DMS 273 treated with DMSO at 0.1 percent for 48 hours (cell line): ENCODE measurements at regions not wholly inside any gene's neighbourhood (a gene's known extent, or its start where the extent isn't known, plus 50 kb on each side); places are given as distances from the start of the nearest gene placed in this dataset.

Experiments used
- DNase-seq: peaks from one replicate; lab custom pipeline; 2025; lab: John Stamatoyannopoulos, UW

DNA sequence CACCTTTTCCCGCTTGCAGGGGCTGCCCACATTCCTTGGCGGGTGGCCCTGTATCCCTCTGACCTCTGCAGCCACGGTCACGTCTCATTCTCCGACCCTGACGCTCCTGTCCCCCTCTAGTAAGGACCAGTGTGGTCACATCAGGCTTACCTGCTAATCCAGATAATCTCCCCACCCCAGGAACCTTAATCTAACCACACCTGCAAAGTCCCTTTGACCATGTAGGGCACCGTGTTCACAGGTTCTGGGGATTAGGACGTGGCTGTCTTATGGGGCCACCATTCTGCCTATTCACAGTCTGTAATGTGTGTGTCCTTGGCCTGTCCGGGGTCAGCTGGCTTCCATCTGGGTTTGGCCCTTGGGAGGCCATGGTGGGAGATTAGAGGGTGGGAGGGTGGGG is 368.9 kb downstream of the AACS start:
- no peak for DNase-seq

DNA sequence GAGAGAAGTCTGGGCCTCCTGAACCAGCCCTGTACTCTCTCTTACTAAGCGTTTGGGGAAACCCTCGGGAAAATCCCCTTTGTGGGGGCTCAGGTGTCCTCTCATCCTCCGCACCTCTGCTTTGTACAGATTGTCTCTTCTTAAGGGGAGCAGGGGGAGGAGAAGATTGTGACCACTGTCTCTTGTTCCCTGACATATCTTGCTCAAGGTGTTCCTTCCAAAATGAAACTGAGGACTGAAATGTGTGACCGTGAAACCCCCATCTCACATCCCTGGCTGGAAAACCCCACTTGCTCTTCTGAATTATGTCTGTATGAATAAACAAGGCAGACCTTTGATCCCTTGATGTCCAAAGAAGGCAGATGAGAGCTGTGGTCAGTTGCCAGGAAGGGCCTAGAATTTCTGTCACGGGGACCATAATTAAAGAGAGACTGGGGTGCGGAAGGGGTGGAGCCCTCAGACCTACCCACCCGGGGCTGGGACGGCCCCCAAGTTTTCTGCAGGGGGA is 369.8 kb downstream of the AACS start:
- no peak for DNase-seq

DNA sequence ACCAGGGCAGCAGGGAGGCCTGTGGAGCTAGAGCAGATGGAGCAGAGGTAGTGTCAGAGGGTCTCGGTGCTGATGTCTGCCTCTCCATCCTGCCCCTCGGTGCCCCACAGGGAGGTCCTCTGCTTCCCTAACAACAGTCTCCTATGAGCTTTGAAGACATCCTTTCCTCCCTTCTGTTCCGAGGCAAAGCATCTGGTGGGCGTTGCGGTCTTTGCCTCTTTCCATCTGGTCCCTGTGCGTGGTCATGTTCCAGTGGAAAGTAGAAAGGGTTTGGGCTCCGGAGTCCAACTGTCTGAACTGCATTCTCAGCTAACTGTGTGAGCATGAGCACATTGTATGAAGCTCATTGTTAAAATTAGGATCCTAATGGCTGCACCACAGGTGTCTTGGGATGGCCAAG is 370.6 kb downstream of the AACS start:
- no peak for DNase-seq

DNA sequence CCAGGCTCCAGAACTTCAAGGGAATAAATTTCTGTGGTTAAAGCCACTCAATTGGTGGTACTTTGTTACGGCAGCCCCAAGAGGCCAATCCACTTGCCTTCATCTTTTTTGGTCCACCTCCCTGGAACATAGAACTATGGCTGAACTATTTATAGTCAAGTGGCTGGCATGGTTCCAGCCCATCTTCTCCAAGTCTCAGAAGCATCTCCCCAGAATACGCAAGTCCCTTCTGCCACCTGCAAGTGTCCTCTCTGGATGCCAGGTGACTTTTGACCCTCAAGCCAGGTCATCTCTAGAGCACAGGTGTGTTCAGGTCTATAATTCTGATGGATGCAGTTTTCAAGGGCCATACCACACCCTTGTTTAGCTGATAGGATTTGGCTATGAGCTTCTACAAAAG is 371.5 kb downstream of the AACS start:
- no peak for DNase-seq

DNA sequence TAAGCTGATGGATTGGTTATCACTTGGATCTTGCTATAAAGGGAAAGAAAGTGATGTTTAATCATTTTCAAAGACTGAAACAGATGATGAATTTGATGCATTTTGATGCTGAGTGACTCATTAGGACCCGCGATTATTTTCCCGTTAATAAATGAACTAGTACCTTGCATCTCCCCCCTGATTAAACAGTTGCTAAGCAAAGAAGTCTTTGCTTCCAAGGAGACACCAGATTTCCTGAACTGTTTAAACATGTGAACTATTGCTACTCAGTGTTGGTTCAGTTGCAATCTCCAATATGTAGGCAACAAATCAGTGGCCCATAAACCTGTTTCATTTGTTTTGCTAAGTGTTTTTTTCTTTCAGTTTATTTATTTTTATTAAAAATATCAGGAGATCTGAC is 375.2 kb downstream of the AACS start:
- no peak for DNase-seq

DNA sequence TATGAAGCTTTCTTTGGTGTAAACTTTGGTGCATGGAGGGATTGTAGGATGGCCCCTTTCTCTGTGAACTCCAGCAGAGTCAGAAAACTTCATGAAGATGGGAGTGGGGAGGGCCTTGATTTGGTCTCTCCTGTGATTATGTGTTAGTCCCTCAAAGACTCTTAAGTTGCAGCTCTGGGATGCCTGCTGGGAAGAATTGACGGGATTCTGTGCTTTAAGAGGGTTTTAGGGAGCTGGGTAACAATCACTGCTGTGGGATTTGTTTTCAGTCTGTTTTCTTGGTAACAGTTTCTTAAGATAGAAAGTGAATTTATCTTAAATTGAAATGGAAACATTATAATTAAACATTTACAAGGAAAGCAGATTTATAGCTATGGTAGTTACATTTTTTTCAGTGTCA is 378.1 kb downstream of the AACS start:
- no peak for DNase-seq

DNA sequence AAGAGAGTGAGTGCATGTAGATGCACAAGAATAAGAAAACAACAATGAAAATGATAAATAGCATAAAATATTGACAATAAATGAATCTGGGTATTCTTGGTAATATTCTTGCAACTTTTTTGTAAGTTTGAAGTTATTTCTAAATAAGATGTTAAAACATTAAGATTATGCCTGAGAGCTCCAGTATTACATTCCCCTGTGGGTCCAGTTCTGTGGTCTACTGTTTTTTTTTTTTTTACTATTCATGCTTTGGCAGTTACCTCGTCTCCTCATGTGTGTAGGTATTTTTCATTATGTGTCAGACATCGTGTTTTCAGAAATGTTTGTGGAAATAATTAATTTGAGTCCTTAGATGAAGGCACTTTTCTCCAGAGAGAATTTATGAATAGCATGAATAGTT is 386.2 kb downstream of the AACS start:
- no peak for DNase-seq

DNA sequence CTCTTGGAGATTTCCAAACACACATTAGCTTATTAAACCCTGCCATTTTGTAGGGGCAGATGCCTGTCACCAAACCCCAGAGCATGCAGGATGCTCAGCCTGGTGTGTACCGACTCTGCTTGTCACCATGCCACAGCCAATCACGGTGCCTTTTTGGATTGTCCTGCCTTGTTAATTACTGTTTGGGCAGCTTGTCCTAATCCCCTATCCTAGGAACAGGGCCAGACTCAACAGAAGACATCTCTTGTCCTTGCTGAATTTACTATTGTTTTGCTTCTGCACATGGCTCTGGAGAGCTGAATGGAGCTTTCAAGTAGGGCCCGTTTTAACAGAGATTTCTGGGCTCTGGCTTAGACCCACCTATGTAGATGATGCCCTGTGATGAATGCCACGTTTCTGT is 388.5 kb downstream of the AACS start:
- DNase-seq = no peak

DNA sequence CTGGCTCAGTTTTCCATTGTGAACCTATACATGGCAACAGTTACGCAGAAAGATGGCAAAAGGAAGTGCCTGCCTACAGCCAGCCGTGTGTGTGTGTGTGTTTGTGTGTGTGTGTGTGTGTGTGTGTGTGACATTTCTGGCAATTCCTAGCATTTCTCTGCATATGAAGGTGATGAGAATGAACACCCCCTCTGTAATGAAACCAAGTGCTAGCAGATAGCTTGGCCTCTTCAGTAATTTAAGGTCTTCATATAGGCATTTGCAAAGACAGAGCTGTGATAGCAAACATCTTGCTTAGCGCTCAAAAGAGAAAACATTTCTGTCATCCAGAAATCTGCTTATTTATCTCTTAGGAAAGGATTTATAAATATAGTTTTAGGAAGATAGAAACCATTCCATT is 389.1 kb downstream of the AACS start:
- no peak for DNase-seq

DNA sequence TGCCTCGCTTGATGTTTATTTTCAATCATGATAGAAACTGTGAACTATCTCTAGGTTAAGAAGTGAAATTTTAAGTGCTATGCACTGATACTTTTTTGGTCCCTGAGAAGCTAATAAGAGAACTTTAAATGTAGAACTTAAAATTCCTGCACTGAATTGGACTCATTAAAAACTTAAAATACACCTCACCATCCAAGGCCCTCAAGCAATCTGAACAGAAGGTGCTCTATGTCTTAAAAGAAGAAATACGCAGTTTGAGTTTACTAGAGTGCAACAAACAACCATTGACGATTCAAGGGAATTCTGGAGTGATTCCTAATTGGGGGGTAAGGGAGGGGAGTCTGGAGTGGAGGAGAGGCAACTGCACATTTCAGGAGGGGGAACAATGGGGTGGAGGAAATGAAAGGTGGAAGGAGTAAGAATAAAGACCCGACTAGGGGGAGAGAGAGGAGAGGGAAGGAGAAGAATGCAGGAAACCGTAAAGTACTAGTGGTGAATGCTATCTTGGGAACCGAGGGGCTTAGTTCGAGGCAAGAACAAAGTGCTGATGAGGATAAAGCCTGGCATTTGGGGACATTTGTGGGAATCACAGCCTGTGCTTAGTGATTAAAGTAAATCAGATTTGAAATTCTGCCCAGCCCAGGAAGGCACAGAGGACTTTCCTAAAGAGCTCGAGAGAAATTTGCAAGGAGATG is 389.7 kb downstream of the AACS start:
- no peak for DNase-seq

DNA sequence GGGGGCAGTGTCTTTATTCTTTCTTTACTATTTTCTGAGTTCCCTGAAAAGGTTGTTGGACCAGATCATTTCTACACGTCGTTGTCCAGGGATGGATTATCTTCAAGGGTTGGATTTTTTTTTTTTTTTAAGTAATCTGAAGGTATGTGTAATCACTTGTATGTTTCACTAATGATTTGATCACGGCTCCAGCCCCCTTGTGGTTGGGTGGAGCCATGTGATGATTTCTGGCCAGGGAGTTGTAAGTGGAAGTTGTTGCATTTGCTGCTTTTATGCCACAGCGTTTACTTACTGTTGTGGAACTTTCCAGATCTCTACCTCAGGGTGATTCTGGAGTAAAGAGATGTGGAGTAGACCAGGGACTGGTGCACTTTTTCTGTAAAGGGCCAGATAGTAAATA is 390.3 kb downstream of the AACS start:
- no peak for DNase-seq

DNA sequence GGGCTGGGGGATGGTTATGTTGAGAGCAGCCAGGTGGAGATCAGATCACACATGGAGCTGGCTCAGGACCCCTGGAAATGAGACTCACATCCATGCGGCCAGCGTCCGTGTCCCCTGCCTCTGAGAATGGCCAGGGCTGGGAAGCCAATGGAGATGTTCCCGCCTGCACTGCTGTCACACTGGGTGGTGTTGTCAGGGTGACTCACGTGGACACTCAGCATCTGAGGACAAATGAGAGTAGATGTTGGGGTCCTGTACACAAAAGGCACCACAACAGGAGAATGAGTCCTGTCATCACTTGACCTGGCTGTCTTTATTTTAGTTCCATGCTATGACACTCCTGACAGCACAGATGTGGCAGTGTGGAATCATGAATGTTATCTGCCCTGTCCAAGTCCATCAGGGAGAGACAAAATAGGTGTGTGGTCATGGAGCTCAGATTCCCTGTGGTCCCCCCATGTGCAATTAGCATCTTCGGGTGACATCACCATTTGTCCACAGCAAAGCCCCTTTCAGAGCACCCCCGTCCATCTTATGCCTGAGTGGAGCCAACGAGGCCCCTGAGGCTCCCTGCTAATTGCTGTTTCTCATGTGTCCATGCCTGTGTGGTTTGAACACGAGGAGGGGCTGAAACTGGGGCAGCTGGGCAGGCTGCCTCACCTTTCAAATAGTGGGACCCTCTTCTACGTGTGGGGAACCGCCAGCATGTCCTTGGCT is 393.5 kb downstream of the AACS start:
- DNase-seq = no peak

DNA sequence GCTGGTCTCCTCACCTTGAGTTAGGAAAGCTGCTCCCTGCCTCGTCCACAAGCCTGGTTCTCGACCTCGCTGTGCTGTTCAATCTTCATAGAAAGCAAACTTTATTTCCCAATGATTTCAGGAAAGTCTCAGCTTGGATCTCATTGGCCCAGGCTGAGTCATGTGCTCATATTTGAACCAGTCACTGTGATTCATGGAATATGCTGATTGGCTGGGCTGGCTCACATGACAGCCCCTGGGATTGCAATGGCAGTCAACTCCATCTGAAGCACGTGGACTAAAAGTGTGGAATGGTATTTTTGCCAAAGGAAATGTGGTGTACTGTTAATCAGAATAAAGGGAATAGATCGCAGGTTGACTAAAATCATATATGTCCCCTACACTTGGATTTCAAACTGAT is 396.6 kb downstream of the AACS start:
- no peak for DNase-seq

DNA sequence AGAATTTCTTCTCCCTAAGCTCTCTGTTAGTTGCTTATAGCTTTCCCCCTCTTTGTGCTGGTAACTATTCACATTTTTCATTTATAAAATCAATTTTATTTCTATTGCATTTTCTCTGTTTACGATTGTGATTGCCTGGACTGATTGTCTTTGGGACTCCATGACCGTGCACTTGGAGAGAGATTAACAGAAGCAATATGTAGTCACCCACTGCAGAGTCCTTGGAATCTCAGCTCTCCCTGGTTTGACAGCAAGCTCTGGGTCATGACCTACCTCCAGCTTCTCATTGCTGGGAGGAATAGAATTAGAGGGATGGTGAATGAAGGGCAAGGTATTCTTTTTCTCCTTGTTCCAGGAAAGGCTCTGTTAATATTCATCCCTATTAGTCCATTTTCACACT is 398.2 kb downstream of the AACS start:
- no peak for DNase-seq

DNA sequence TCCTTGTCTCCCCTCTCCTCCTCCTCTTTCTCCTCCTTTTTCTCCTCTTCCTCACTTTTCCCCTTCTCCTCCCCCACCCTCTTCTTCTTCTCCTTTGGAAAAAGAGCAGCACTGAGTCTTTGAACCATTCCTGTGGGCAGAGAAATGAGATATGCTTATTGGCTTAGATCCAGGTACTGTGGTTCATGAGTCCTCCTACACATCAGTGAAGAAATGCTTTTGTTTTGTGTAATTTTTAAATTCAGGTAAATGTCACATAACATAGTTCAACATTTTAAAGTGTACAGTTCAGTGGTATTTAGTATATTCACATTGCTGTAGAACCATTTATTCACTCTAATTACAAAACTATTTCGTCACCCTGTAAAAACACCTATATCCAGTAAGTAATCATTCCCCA is 402.1 kb downstream of the AACS start:
- DNase-seq = no peak

DNA sequence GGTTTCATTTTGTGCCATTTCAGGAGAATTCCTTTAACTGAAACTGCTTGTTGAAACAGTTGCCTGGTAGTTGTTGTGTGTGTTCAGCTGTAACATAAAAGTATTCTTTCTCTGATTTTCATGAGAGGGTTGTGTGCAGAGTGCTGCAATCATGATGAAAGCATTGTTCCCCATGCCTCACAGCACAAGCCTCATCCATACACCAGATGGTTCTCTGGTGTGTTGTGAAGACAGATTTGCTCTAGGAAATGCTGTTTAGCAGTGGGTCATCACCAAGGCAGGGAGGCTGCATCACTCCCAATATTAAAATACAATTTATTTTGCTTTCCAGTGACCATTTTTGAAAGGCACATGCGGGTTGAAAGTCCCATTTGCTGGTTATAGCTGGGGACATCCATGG is 404.4 kb downstream of the AACS start:
- DNase-seq = no peak

DNA sequence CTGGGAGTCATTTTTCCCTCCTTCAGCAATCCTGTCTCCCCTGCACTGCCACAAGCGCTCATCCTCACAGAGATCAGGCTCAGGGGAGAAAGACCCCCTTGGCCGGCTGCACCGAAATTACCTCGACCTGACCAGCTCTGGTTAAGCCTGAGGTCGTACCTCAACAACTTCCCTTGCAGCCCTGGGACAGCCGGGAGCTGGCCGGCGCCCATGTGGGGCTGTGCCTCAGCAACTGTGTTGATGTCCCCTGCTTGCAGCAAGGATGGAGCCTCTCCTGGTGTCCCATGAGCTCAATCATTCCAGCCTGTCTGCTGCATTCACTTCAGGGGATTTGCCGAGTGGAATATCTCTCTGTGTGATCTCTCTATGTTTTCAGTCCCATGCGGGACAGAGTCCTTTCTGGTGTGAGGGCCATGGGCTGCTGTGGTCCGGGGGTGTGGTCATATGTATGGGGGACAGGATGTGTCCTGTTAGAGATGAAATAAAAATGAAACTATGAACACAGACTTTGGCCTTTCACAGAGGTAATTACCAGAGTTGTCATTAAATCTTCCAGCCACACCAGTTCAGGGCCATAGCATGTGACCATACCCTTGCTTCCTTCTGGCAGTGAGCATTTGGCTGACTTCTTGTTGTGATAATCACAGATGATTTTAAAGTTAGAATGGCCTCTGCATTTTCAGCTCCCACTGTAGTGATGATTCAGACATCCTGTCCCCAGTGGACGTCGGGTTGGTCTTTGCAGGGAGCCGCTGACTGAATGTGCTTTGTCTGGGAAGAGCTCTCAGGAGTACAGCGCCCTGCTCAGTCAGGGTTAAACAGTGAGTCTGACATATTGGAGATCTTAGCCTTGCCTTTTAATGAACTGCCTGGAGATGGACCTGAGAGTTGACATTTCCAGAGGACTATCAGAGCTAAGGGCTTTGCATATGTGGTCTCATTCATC is 405.9 kb downstream of the AACS start:
- DNase-seq = no peak

DNA sequence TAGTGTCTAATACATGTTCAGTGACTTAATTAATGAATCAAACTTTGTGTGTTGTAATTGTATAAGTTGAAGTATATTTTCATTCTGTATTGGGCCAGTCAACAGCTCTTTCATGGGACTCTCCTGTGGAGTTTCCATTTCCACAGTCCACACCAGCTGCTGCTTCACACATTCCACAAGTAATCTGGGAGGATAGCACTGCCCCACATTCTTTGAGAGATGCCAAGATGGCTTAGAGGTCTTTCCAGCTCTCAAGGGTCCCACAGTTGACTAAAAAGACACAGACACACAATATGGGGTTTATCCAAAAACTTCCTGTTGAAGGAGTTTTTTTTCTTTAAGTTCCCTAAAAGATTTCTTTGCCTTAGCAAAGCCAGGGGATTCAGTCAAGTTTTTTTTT is 408.3 kb downstream of the AACS start:
- DNase-seq = no peak

DNA sequence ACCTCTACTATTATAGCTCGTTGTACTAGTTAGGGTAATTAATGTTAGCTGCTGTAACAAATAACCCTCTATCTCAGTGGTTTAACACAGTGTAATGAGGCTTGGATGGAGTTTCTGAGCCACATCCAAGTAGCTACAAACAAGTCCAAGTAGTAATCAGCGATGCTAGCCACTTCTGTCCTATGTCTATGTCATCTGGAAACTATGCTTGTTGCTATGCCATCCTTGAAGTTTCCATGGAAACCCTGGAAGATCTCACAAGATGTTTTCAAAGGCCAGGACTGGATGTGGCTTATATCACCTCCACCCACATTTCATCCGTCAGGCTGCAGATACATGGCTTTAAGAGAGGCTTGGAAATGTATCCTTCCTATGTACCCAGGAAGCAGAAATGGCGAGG is 422.1 kb downstream of the AACS start:
- DNase-seq = no peak

DNA sequence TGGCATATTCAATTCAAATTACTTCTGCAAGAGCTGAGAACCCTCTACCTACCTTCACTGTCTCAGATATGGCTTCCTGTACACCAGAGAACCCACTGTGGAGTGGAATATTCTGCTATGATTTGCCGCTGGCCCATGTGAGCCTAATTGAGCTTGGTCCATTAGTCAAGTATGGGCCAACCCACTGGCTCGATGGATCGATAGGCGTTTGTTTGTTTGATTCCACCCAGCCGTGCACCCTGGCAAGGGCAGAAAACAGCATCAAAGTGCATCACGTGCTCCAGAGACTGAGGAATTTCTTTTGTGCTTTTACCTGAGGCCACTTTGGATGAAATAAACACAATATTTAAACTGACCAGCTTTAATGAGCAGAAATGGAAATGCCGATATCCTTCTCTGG is 426.3 kb downstream of the AACS start:
- DNase-seq = no peak

DNA sequence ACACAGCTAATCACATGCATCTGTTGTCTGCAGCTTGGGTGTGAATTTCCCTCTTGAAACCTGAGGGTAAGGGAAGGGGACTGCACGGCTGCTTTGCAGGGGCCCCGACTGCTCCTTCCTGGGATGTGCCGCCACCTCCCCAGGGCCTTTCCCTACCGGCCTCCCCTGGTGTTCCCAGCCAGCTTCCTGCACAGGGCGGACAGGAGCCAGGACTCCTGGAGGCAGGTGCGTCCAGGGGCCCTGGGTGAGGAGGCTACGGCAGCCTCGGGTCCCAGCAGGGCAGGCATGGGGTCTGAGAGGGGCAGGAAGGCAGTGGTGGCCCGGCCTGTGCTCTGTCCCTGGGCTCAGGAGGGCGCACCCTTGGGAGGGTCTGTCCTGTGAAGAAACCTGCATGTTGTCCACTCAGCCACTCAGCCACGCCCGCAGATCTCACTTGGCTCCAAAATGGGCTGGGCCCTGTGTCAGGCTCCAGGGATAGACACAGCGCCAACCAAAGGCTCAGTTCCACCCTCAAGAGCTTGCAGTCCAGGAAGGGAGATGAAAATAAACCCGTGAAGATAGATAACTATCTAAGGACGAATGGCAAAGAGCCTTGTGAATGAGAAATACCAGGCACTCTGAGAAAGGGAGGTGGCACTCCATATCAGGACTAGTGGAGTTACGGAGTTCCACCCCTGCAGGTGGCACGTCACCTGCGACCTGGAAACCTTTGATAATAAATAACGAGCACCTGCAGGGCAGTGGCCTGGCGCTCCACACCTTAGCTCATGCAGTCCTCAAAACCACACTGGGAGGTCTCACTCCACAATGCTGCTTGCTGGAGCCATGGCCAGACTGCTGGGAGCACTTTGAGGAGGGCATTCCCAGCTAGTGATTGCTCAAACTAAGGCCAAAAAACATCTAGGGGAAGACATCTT is 427.4 kb downstream of the AACS start:
- no peak for DNase-seq
